ENCODE measurements at regions not wholly inside any gene's neighbourhood (a gene's known extent, or its start where the extent isn't known, plus 50 kb on each side); places are given as distances from the start of the nearest gene placed in this dataset.

DNA sequence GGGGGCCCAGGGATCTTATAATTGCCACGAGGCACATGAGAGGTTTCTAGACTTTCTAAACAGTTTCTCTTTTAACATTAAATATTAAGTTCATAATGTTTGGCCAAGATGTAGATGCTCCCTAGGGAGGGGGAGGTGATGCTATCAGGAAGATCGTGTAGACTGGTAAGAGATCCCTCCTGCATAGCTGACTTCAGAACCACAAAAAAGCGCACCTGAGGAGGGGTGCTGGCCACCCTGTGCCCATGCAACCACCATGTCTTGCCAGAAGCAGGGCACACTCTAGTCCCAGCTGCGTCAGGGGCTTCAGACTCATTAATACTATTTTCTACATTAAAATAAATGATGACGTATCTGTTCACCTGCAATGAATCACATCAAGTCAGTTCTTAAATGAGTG is 103.4 kb upstream of the SLC35G4 start:
- H3K27me3 ChIP-seq (ENCODE audit: control insufficient read depth, insufficient read depth, low read length, poor library complexity, severe bottlenecking) = no peaks in the 10 kb centered on the region
- 84 to 94% methylated on average over 2 to 5 of the region's 5 CpGs for WGBS, 2 experiments (ENCODE audit: insufficient coverage in 1 of 2, insufficient read length in 1 of 2)

DNA sequence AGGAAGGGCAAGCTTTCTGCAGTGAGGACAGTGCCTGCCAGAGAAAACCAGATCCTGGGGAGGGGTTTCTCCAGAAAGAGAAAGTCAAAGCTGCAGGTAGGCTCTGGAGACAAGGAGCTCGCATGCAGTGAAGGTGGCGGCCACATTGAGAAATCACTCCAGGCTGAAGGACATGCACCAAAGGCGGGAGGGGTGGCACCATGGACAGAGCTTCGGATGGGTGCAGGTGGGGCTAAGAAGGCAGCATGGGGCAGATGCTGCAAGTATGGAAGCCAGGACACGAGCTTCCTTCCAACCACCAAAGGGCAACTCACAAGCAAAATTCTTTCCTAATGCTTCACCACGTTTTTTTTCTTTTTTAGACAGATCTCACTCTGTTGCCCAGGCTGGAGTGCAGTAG is 104.4 kb upstream of the SLC35G4 start:
- Histone ChIP-seq H3K9ac (ENCODE audit: extremely low read depth, low read length, poor library complexity, severe bottlenecking) (no peak overlapping the region), H3K27me3 (ENCODE audit: control insufficient read depth, insufficient read depth, low read length, poor library complexity, severe bottlenecking) (no peaks in the 10 kb centered on the region), H3K4me3 (ENCODE audit: low read length) (no peak overlapping the region), H3K27ac (ENCODE audit: low read depth, low read length) (no peak overlapping the region), H3K36me3 (ENCODE audit: control insufficient read depth, insufficient read depth, low read length) (no peaks in the 10 kb centered on the region), H3K9me3 (ENCODE audit: control insufficient read depth, low read length) (no peaks in the 10 kb centered on the region), H3K4me1 (ENCODE audit: control insufficient read depth, insufficient read depth, low read length) (no peaks in the 10 kb centered on the region)
- no peaks in the 10 kb centered on the region for H3K36me3 Mint-ChIP-seq (ENCODE audit: low read depth)
- WGBS, 2 experiments (ENCODE audit: insufficient coverage in 1 of 2, insufficient read length in 1 of 2) = 76 to 89% methylated on average over 4 to 6 of the region's 6 CpGs
- peak; percentile 74 for DNase-seq
- no peaks in the 10 kb centered on the region for H3K27me3 Mint-ChIP-seq (ENCODE audit: insufficient read depth)
- no peaks in the 10 kb centered on the region for H3K9me3 Mint-ChIP-seq
- no peaks in the 10 kb centered on the region for H3K4me1 Mint-ChIP-seq
- no peak overlapping the region for H3K27ac Mint-ChIP-seq
- H3K4me3 Mint-ChIP-seq = no peak overlapping the region
- TF ChIP-seq, protein P1, sequence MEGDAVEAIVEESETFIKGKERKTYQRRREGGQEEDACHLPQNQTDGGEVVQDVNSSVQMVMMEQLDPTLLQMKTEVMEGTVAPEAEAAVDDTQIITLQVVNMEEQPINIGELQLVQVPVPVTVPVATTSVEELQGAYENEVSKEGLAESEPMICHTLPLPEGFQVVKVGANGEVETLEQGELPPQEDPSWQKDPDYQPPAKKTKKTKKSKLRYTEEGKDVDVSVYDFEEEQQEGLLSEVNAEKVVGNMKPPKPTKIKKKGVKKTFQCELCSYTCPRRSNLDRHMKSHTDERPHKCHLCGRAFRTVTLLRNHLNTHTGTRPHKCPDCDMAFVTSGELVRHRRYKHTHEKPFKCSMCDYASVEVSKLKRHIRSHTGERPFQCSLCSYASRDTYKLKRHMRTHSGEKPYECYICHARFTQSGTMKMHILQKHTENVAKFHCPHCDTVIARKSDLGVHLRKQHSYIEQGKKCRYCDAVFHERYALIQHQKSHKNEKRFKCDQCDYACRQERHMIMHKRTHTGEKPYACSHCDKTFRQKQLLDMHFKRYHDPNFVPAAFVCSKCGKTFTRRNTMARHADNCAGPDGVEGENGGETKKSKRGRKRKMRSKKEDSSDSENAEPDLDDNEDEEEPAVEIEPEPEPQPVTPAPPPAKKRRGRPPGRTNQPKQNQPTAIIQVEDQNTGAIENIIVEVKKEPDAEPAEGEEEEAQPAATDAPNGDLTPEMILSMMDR (conservative IDR thresholded peaks at IDR 0.05) = no peak

More for the DNA sequence above, 103.4 kb upstream of the SLC35G4 start:
- Histone ChIP-seq H3K4me1 (ENCODE audit: control insufficient read depth, insufficient read depth, low read length) (no peaks in the 10 kb centered on the region), H3K9me3 (ENCODE audit: control insufficient read depth, low read length) (no peaks in the 10 kb centered on the region), H3K4me3 (ENCODE audit: low read length) (no peak overlapping the region), H3K27ac (ENCODE audit: low read depth, low read length) (no peak overlapping the region), H3K36me3 (ENCODE audit: control insufficient read depth, insufficient read depth, low read length) (no peaks in the 10 kb centered on the region), H3K9ac (ENCODE audit: extremely low read depth, low read length, poor library complexity, severe bottlenecking) (no peak overlapping the region)
- Mint-ChIP-seq H3K4me1 (no peaks in the 10 kb centered on the region), H3K27me3 (ENCODE audit: insufficient read depth) (no peaks in the 10 kb centered on the region), H3K36me3 (ENCODE audit: low read depth) (no peaks in the 10 kb centered on the region), H3K4me3 (no peak overlapping the region), H3K27ac (no peak overlapping the region), H3K9me3 (no peaks in the 10 kb centered on the region)
- TF ChIP-seq, protein P1 (conservative IDR thresholded peaks at IDR 0.05) = no peak
- DNase-seq = no peak

DNA sequence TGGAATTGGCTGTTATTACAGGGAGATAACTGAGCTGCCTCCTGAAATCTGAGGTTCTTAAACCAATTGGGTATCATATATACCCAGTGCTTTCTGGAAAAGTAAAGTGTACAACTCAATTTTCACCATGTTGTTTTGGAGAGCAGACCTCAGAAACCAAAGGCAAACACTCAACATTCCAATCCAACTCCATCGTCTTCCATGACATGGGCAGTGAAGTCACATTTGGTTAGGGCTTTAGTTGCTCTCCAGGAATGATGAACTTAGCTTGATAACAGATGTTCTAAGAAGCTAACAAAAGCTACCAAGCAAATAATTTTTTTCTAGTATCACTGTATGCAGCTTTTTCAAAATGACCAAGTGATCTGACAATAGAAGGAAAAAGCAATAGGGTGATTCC is 107.0 kb upstream of the SLC35G4 start:
- Mint-ChIP-seq H3K4me1 (no peaks in the 10 kb centered on the region), H3K27me3 (ENCODE audit: insufficient read depth) (peaks cover 3% of the 10 kb centered on the region), H3K9me3 (no peaks in the 10 kb centered on the region), H3K36me3 (ENCODE audit: low read depth) (no peaks in the 10 kb centered on the region), H3K4me3 (no peak overlapping the region), H3K27ac (no peak overlapping the region)
- 88% methylated on average over 1 of the region's 1 CpG; no CpG with 5 or more reads in 1 of the 2 experiments for WGBS, 2 experiments (ENCODE audit: insufficient coverage in 1 of 2, insufficient read length in 1 of 2)
- H3K36me3 ChIP-seq (ENCODE audit: control insufficient read depth, insufficient read depth, low read length) = no peaks in the 10 kb centered on the region
- H3K27ac ChIP-seq (ENCODE audit: low read depth, low read length) = no peak overlapping the region
- H3K27me3 ChIP-seq (ENCODE audit: control insufficient read depth, insufficient read depth, low read length, poor library complexity, severe bottlenecking) = no peaks in the 10 kb centered on the region
- H3K4me1 ChIP-seq (ENCODE audit: control insufficient read depth, insufficient read depth, low read length) = no peaks in the 10 kb centered on the region
- no peak overlapping the region for H3K4me3 ChIP-seq (ENCODE audit: low read length)
- H3K9ac ChIP-seq (ENCODE audit: extremely low read depth, low read length, poor library complexity, severe bottlenecking) = no peak overlapping the region
- TF ChIP-seq, protein P1 (conservative IDR thresholded peaks at IDR 0.05) = no peak
- DNase-seq = no peak
- H3K9me3 ChIP-seq (ENCODE audit: control insufficient read depth, low read length) = no peaks in the 10 kb centered on the region
